HepG2 (cell line): ENCODE measurements at regions not wholly inside any gene's neighbourhood (a gene's known extent, or its start where the extent isn't known, plus 50 kb on each side); places are given as distances from the start of the nearest gene placed in this dataset.

ENCODE experiments used
- ATAC-seq: fragments of 200-7000 bp; cut with Tn5 transposase; 3 replicates; pipeline ENCODE4 v1.9.1; 2020; ENCODE audit warnings: mild to moderate bottlenecking, moderate library complexity
- BruUV-seq: library from RNA; stranded (reverse); fragments of 400-500 nt; replicated peaks from 2 replicates; lab custom pipeline; 2021; lab: Mats Ljungman, UMichigan
- CTCF ChIA-PET: fragments of 300-600 bp; formaldehyde crosslinking; extraction: SDS; loops from one replicate; lab custom pipeline; 2021; ENCODE audit warnings: low total read pairs, inconsistent platforms, low intra/inter-chr PET ratio; lab: Yijun Ruan, JAX
- POLR2A ChIA-PET: fragments of 350-600 bp; sonication (Branson Sonifier 250); formaldehyde crosslinking; loops from one replicate; lab custom pipeline; 2020; ENCODE audit warnings: antibody characterized with exemption, inconsistent platforms; lab: Yijun Ruan, JAX
- DNase-seq: peaks from one replicate; pipeline ENCODE4 v3.0.0-alpha.2; 2015; ENCODE audit warnings: low spot score
- FAIRE-seq: peaks from 3 replicates; lab custom pipeline; 2011; peaks lifted over from hg19 to GRCh38; lab: Jason Lieb, UNC
- H2AFZ ChIP-seq: one replicate; pipeline ENCODE4 v1.6.1; 2011; ENCODE audit warnings: low read length, inconsistent platforms
- H3K27ac ChIP-seq: fragments of 300-600 bp; 3 replicates; pipeline ENCODE4 v1.8.0; 2011; ENCODE audit warnings: mixed run types, mild to moderate bottlenecking, mixed read lengths, low read length, inconsistent platforms; ENCODE audit not compliant: insufficient read depth; ENCODE audit errors: extremely low read length
- H3K27me3 ChIP-seq, 2 experiments: fragments of 200-600 bp in 1 of 2; 2 replicates in 1 of 2; 3 replicates in 1 of 2; pipeline versions ENCODE4 v1.6.0 to v1.8.0; 2011; ENCODE audit warnings: low read length in 2 of 2, mild to moderate bottlenecking in 2 of 2, moderate library complexity in 2 of 2, inconsistent platforms in 1 of 2; ENCODE audit not compliant: insufficient read depth in 2 of 2, control insufficient read depth in 1 of 2
- H3K36me3 ChIP-seq, 2 experiments: fragments of 200-600 bp in 1 of 2; replicated peaks in 1 of 2; 2 replicates in 1 of 2; 3 replicates in 1 of 2; pipeline versions ENCODE4 v1.5.1 to v1.8.0; 2011; ENCODE audit warnings: low read length in 2 of 2, inconsistent platforms in 1 of 2; ENCODE audit not compliant: insufficient read depth in 2 of 2, control insufficient read depth in 1 of 2
- H3K4me1 ChIP-seq: 2 replicates; pipeline ENCODE4 v1.5.1; 2012; ENCODE audit warnings: low read length, inconsistent platforms; ENCODE audit not compliant: insufficient read depth
- H3K4me2 ChIP-seq: 2 replicates; pipeline ENCODE4 v1.6.0; 2011; ENCODE audit warnings: low read depth, low read length, inconsistent platforms
- H3K4me3 ChIP-seq, 3 experiments: fragments of 200-600 bp in 1 of 3; sonication (generic), shearing (Covaris generic) in 1 of 3; replicated peaks in 1 of 3; 2 replicates each; pipeline ENCODE4 v1.5.1; 2011 to 2016; ENCODE audit warnings: low read length in 3 of 3, inconsistent platforms in 2 of 3, low read depth in 2 of 3, mild to moderate bottlenecking in 2 of 3, control low read depth in 1 of 3, mixed read lengths in 1 of 3; ENCODE audit not compliant: insufficient read depth in 1 of 3
- H3K79me2 ChIP-seq: one replicate; pipeline ENCODE4 v1.6.1; 2011; ENCODE audit warnings: low read length, inconsistent platforms; ENCODE audit not compliant: insufficient read depth
- H3K9ac ChIP-seq: 2 replicates; pipeline ENCODE4 v1.6.0; 2011; ENCODE audit warnings: mild to moderate bottlenecking, low read depth, low read length, inconsistent platforms; ENCODE audit not compliant: insufficient read depth
- H3K9me3 ChIP-seq: 2 replicates; pipeline ENCODE4 v1.5.1; 2012; ENCODE audit warnings: mild to moderate bottlenecking, low read length
- H4K20me1 ChIP-seq: 2 replicates; pipeline ENCODE4 v1.6.0; 2011; ENCODE audit warnings: inconsistent platforms, mild to moderate bottlenecking, low read length, moderate library complexity; ENCODE audit not compliant: insufficient read depth
- CAMTA2 ChIP-seq: sonication (generic); formaldehyde crosslinking; IDR thresholded peaks from 2 replicates; pipeline ENCODE4 v1.4.0; 2020; ENCODE audit warnings: mild to moderate bottlenecking, missing genetic modification reagents, borderline replicate concordance
- CBX5 ChIP-seq: sonication (generic); formaldehyde crosslinking; IDR thresholded peaks from 2 replicates; pipeline ENCODE4 v1.4.0; 2020; ENCODE audit warnings: missing genetic modification reagents, borderline replicate concordance
- EEA1 ChIP-seq: sonication (generic); formaldehyde crosslinking; IDR thresholded peaks from 2 replicates; pipeline ENCODE4 v1.5.1; 2020; ENCODE audit warnings: mild to moderate bottlenecking, missing genetic modification reagents, borderline replicate concordance
- FOXO4 ChIP-seq: sonication (generic); formaldehyde crosslinking; conservative IDR thresholded peaks from 2 replicates; pipeline ENCODE4 v1.8.1; 2023; ENCODE audit warnings: missing genetic modification reagents
- HMGA1 ChIP-seq: sonication (generic); formaldehyde crosslinking; conservative IDR thresholded peaks from 2 replicates; pipeline ENCODE4 v1.4.0; 2020; ENCODE audit warnings: missing genetic modification reagents
- MXD1 ChIP-seq: sonication (generic); formaldehyde crosslinking; IDR thresholded peaks from 2 replicates; pipeline ENCODE4 v1.4.0; 2020; ENCODE audit warnings: mild to moderate bottlenecking, missing genetic modification reagents
- PHF21A ChIP-seq: sonication (generic); formaldehyde crosslinking; IDR thresholded peaks from 2 replicates; pipeline ENCODE4 v1.5.0; 2020; ENCODE audit warnings: mild to moderate bottlenecking, missing genetic modification reagents
- POGZ ChIP-seq: sonication (generic); formaldehyde crosslinking; IDR thresholded peaks from 2 replicates; pipeline ENCODE4 v1.4.0; 2020; ENCODE audit warnings: mild to moderate bottlenecking, missing genetic modification reagents
- SOX13 ChIP-seq, 3 experiments: fragments of 450-650 bp in 1 of 3; sonication (generic) in 1 of 3; formaldehyde crosslinking in 1 of 3; IDR thresholded peaks in 2 of 3; conservative IDR thresholded peaks in 1 of 3; 2 replicates each; pipeline versions ENCODE4 v1.5.0 to v1.6.1; 2016 to 2020; ENCODE audit warnings: antibody characterized with exemption in 1 of 3, mild to moderate bottlenecking in 1 of 3, missing compliant biosample characterization in 1 of 3, missing genetic modification reagents in 1 of 3, moderate library complexity in 1 of 3
- TIGD3 ChIP-seq: sonication (generic); formaldehyde crosslinking; IDR thresholded peaks from 2 replicates; pipeline ENCODE4 v1.5.1; 2020; ENCODE audit warnings: mild to moderate bottlenecking, missing genetic modification reagents, borderline replicate concordance
- TSC22D2 ChIP-seq: sonication (generic); formaldehyde crosslinking; IDR thresholded peaks from 2 replicates; pipeline ENCODE4 v1.5.1; 2020; ENCODE audit warnings: missing genetic modification reagents, mild to moderate bottlenecking, borderline replicate concordance
- ZMYM3 ChIP-seq: sonication (generic); formaldehyde crosslinking; IDR thresholded peaks from 2 replicates; pipeline ENCODE4 v1.5.1; 2020; ENCODE audit warnings: mild to moderate bottlenecking, missing genetic modification reagents
- WGBS: methylation state at CpG from one replicate; pipeline ENCODE4 v1.1.6; 2017; ENCODE audit warnings: low lambda C conversion rate; 5-methylcytosine and 5-hydroxymethylcytosine counted together
- in situ Hi-C: cut with HindIII; loops from 2 replicates; pipeline ENCODE4 v1.10.0; 2017; ENCODE audit warnings: low pct_unique_long_range_greater_than_20kb; ENCODE audit not compliant: extremely low pct_ligation_motif_present
- intact Hi-C: fragments of 100-400 bp; cut with micrococcal nuclease; formaldehyde crosslinking; loops from one replicate; pipeline ENCODE4 v1.10.0; 2022; ENCODE audit not compliant: unreplicated experiment

GRCh38 chr18:42536442-42536841 lies 579.0 kb downstream of the RIT2 start:
- no peak overlapping the region for H3K9ac ChIP-seq
- ChIA-PET CTCF (no interaction called here), POLR2A (no interaction called here)
- FAIRE-seq = no peak
- peaks cover 1% of the 10 kb centered on the region; the same call in 1 of the 2 replicates for H3K9me3 ChIP-seq
- H3K79me2 ChIP-seq = no peaks in the 10 kb centered on the region
- no peak overlapping the region for H2AFZ ChIP-seq
- intact Hi-C loops = no loop called here
- no peak for TF ChIP-seq POGZ (CRISPR knock-in tag)
- TF ChIP-seq, all 625 proteins: peak for 0
- in situ Hi-C loops = no loop called here
- no peak for DNase-seq
- Histone ChIP-seq H3K27ac (no peak overlapping the region), H3K4me3 (no peak overlapping the region), H3K4me1 (no peaks in the 10 kb centered on the region), H3K36me3 (no peaks in the 10 kb centered on the region), H3K4me2 (no peak overlapping the region), H3K27me3 (no peaks in the 10 kb centered on the region), H4K20me1 (no peaks in the 10 kb centered on the region)
- WGBS = 30% methylated on average over 1 of the region's 1 CpG
- ATAC-seq = no peak
- no TSS peak for BruUV-seq

GRCh38 chr18:42537291-42537690 lies 578.2 kb downstream of the RIT2 start:
- no peak overlapping the region for H3K4me3 ChIP-seq
- no TSS peak for BruUV-seq
- no peaks in the 10 kb centered on the region for H3K27me3 ChIP-seq
- ChIA-PET POLR2A (no interaction called here), CTCF (no interaction called here)
- ATAC-seq = no peak
- H4K20me1 ChIP-seq = no peaks in the 10 kb centered on the region
- no peaks in the 10 kb centered on the region for H3K4me1 ChIP-seq
- WGBS = 76% methylated on average over 2 of the region's 2 CpGs
- intact Hi-C loops = no loop called here
- H2AFZ ChIP-seq = no peak overlapping the region
- in situ Hi-C loops = no loop called here
- no peak overlapping the region for H3K4me2 ChIP-seq
- no peak for FAIRE-seq
- H3K27ac ChIP-seq = no peak overlapping the region
- no peaks in the 10 kb centered on the region for H3K79me2 ChIP-seq
- TF ChIP-seq SOX13 (IDR thresholded peaks at IDR 0.05) (no peak), SOX13 (CRISPR knock-in tag; conservative IDR thresholded peaks at IDR 0.05 in 1 of 2, IDR thresholded peaks at IDR 0.05 in 1 of 2) (no peak), MXD1 (CRISPR knock-in tag) (no peak), ZMYM3 (CRISPR knock-in tag) (no peak), EEA1 (CRISPR knock-in tag) (no peak), CAMTA2 (CRISPR knock-in tag) (no peak), CBX5 (CRISPR knock-in tag) (no peak), TIGD3 (CRISPR knock-in tag) (no peak), TSC22D2 (CRISPR knock-in tag) (no peak), FOXO4 (CRISPR knock-in tag) (no peak), HMGA1 (CRISPR knock-in tag) (no peak), PHF21A (CRISPR knock-in tag) (no peak)
- H3K36me3 ChIP-seq = no peaks in the 10 kb centered on the region
- no peak overlapping the region for H3K9ac ChIP-seq
- H3K9me3 ChIP-seq = no peaks in the 10 kb centered on the region; the same call in 1 of the 2 replicates
- no peak for DNase-seq
